AG08396 (cell line): ENCODE measurements at regions not wholly inside any gene's neighbourhood (a gene's known extent, or its start where the extent isn't known, plus 50 kb on each side); places are given as distances from the start of the nearest gene placed in this dataset.
"Not testable (repeated sequence)": the region's sequence is repeated elsewhere in the genome, so short reads cannot be mapped to it uniquely, and the experiment has no call there.

Experiments used
- DNase-seq: peaks from one replicate; pipeline ENCODE4 v3.0.0; 2012; ENCODE audit warnings: low spot score, mixed read lengths

DNA sequence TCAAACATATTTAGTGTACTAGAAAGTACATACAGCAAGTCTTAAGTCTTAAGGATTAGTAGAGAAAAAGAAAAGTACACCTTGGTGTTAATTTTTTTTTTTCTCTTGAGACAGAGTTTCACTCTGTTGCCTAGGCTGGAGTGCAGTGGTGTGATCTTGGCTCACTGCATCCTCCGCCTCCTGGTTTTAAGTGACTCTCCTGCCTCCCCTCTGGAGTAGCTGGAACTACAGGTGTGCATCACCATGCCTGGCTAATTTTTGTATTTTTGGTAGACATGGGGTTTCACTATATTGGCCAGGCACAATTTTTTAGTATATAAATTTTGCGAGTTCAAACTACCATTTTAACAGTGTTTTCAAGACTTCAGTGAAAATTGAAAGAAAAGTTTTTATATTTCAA, 1941.1 kb upstream of the CDH6 start:
- DNase-seq: no peak

DNA sequence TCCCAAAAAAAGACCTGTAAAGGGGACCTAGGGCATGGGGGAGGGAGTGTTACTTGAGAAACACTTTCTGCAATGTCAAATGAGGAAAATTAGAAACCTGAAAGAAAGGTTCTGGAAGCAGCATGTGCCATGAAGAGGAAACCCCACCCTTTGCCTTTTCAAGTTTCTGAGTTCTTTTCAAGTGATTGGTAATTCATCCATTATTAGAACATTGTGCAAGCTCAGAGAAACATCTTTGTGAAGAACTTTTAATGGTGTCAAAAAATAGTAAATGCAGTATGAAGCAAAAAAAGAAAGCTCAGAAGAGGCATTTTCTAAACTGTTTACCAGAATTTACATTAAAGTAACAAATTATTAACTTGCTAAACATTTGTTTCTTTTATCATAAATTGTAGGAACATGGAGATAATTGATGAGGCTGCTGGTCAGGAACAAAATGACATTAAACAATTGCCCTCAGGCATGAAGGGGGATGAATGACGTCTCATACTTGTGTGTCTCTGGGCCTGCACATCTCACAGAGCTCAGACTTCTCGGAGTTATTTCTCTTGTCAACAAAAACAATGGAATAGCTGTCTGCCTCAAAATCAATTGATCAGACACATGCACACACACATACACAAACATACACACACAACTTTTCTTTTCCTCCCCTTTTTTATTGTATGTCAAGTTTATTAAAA, 1946.0 kb upstream of the CDH6 start:
- no peak for DNase-seq

DNA sequence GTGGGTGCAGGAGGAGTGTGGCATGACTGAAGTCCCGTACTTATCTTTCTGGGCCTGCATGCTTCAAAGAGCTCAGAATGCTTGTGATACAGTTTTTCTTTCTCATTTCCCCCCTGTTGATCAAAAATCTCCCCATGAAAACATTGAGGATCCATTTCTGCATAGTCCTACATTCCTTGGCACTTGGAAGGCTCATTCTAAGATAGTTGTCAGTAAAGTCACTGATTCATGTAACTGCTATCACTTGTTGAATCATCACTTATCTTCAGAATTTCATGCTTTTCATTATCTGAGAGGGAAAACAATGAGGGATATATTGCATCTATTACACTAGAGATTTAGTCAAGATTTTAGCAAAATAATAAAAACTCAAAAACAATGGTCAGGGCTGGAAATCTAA, 1953.1 kb upstream of the CDH6 start:
- DNase-seq: no peak

GRCh38 chr5:29239606-29240005, 1953.9 kb upstream of the CDH6 start:
- no peak for DNase-seq

DNA sequence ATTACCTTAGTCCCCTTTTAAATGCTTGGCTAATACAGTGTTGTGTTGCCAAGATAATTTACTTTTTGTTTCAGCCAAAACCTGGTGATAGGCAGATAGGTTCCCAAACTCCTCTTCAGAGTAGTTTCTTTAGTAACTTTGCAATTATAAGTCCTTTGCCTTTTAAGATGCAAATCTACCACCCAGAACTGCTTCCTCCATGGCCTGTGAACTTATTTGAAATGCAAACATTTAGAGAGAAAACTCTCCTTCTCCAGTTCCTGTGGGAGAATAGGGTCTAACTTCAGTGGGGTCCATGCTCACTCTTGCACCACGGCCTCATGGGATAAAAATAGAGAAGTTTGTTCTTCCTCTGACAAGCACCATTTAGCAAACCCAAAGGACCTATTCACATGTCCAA, 1955.4 kb upstream of the CDH6 start:
- no peak for DNase-seq

- no peak for DNase-seq
Observed at GRCh38 chr5:29231154-29231553, 1962.3 kb upstream of the CDH6 start.

- DNase-seq: no peak
Observed at GRCh38 chr5:29230591-29230990, 1962.9 kb upstream of the CDH6 start.

DNA sequence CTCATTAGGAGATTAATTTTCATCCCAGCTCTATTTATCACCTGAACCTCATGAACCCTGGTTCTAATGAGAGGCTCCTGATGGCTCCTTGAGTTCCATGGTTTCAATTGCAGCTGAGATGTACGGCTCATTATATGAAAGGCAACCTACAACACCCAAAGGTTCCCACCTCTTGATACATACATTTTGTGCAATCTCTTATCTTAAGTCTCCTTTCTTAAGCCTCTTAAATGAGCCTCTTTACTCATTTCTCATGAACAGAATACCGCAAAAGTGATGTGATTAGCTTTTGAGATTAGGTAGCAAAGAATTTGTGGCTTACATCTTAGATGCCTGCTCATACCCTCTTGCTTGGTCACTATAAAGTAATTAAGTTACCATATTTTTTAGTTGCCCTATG, 1964.0 kb upstream of the CDH6 start:
- DNase-seq: no peak

- DNase-seq: no peak
Observed at GRCh38 chr5:29218138-29218537, 1975.3 kb upstream of the CDH6 start.

GRCh38 chr5:29214839-29215238, 1978.6 kb upstream of the CDH6 start:
- DNase-seq: no peak

DNA sequence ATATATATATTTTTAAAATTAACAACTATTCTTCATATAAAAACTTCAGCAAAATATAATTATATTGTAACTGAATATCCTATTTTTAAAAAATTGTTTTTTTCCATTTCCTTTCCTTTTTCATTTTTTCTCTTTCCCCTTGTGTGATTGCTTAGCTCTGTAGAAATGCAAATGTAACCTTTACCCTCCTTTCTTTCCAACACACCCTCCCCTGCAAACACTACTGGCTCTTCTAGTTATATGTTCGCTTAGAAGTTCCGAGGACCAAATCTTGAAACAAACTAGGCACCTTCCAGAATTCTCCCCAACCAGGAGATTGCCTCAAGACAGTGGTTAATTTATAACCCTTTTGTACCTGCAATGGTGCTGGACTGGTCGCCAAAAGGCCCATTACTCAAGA, 1980.0 kb upstream of the CDH6 start:
- DNase-seq: no peak

DNA sequence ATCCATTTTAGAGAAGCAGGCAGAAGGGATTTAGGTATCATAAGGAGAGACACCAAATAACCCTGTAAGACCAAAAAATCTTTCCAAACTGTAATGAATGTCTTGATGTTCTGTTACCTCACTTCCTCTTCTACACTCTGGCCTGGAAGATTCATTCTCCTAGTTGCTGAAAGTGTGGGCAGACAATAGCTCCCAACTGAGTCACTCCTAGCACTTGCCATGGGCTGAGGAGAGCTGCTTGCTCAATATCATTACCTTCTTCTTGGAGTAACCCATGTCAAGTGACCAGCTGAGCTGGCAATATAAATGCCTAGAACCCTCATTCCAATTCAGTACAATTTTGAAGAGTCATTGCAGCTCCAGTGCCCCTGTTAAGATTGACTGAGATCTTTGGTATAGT, 1985.5 kb upstream of the CDH6 start:
- DNase-seq: no peak

GRCh38 chr5:29203049-29203448, 1990.4 kb upstream of the CDH6 start:
- DNase-seq: no peak

DNA sequence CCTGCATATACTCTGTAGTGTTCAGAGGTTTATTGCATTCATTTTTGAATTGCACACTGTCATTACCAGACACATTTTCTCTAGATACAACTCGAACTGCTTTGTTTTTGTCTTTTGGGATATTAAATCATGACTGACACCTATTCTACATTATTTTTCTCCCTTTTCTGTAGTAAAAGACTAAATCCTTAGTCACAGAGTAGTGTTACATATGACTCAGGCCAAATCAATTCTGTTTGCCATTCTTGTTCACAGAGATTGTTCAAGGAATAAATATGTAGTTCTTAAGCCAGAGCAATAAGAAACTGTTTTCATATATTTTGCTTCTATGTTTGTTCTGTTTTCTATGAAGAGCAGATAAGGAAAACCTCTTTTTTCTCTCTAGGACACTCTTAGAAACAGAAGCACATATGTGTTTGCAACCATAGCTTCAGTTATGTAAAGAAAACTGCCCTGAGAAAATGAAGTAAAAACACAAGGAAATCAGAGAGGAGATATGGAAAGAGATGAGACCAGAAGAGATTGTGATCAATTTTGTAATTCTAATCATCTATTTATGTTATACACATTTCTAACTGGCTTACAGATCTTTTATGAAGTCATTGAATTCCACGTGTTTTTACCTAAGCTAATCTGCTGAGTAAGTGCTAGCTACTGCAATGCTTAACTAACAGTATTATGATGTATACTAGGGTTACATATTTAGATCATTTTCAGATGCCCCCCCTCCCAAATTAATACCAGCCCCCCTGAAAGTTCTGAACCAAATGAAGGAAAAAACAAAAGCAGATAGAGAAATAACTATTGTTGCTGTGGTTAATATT, 1995.6 kb upstream of the CDH6 start:
- no peak for DNase-seq

GRCh38 chr5:29193972-29194371, 1999.5 kb upstream of the CDH6 start:
- DNase-seq: no peak

GRCh38 chr5:29191269-29192048, 2002.0 kb upstream of the CDH6 start:
- DNase-seq: not testable (repeated sequence)

- not testable (repeated sequence) for DNase-seq
Observed at GRCh38 chr5:29190398-29190797, 2003.1 kb upstream of the CDH6 start.

DNA sequence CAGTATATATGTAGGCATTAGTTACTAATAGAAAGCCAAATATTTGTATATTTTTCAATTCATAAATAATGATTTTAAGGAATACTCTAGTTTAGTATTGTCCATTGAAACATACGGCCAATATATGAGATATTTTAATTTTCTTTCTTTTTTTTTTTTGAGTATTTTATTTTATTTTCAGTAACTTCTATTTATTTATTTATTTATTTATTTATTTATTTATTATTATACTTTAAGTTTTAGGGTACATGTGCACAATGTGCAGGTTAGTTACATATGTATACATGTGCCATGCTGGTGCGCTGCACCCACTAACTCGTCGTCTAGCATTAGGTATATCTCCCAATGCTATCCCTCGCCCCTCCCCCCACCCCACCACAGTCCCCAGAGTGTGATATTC, 2007.1 kb upstream of the CDH6 start:
- DNase-seq: not testable (repeated sequence)

GRCh38 chr5:29185558-29185957, 2007.9 kb upstream of the CDH6 start:
- no peak for DNase-seq

GRCh38 chr5:29175774-29176173, 2017.7 kb upstream of the CDH6 start:
- DNase-seq: no peak

GRCh38 chr5:29170599-29170998, 2022.9 kb upstream of the CDH6 start:
- no peak for DNase-seq

GRCh38 chr5:29169886-29170285, 2023.6 kb upstream of the CDH6 start:
- no peak for DNase-seq

DNA sequence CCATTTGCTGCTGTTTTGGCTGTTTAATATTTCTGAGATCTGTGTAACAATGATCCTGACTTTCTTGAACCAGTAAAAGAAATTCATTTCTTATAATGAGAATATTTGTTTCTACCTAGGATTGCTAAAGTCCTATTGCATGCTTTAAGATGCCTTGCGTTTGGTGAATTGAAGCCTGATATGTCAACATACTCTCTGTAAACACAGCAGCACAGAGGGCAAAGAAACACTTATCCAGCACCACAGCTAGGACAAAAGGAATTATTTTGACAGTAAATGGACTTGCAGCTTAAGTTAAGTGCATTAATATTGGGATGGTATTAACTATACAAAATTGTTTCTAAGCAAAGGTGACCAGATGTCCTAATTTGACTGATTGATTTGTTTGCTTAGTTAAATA, 2031.2 kb upstream of the CDH6 start:
- no peak for DNase-seq
